Anterior cingulate cortex (tissue), 58 donors: ENCODE measurements at regions not wholly inside any gene's neighbourhood (a gene's known extent, or its start where the extent isn't known, plus 50 kb on each side); places are given as distances from the start of the nearest gene placed in this dataset.

Experiments used
- DNase-seq, 58 donors: peaks; one replicate each; lab custom pipeline; 2025; lab: John Stamatoyannopoulos, UW

GRCh38 chr12:81835783-81836182 lies 76.6 kb upstream of the PPFIA2 start:
- DNase-seq = no peak

GRCh38 chr12:81819991-81820633 lies 61.0 kb upstream of the PPFIA2 start:
- DNase-seq = no peak

- DNase-seq = no peak
Observed at GRCh38 chr12:81815611-81816010, 56.5 kb upstream of the PPFIA2 start.

- DNase-seq = no peak
Observed at GRCh38 chr12:81811778-81812125, 52.6 kb upstream of the PPFIA2 start.

- DNase-seq = no peak
Observed at GRCh38 chr12:81811061-81811777, 52.1 kb upstream of the PPFIA2 start.

GRCh38 chr12:81809829-81810595 lies 50.9 kb upstream of the PPFIA2 start:
- no peak for DNase-seq

GRCh38 chr12:81809113-81809777 lies 50.1 kb upstream of the PPFIA2 start:
- no peak for DNase-seq
